ENCODE measurements at regions not wholly inside any gene's neighbourhood (a gene's known extent, or its start where the extent isn't known, plus 50 kb on each side); places are given as distances from the start of the nearest gene placed in this dataset.

DNA sequence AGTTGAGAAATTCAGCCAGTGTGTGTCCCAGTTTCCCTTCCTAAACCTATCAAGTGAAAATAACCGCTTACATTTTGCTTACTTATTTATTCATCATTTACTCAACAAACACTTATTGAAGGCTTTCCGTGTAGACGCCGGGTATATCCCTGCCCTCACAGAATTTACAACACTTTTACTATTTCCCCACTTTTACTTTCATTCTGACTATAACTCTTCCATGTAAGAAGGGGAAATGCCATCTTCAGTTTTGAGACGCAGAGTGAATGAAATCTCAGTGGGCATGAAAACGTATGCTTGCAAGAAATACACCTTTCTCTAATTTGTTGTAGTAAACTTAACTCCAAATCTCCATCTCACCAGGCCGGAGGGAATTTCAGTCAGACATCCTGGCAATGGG lies 251.0 kb upstream of the CHAC2 start:
- no peak overlapping the region for H3K27ac ChIP-seq (ENCODE audit: extremely low read depth, low read depth, low read length)
- ChIA-PET POLR2A (no interaction called here), CTCF (interaction anchor here (0.6 kb wide), 1 partner anchor 758 kb away, joined by 4 read pairs; no protein-coding TSS in a partner anchor)
- H3K4me3 ChIP-seq (ENCODE audit: low read depth, low read length) = no peak overlapping the region
- no peaks in the 10 kb centered on the region for H3K9me3 ChIP-seq (ENCODE audit: control insufficient read depth, insufficient read depth, low read depth, low read length)
- 0 out of 2 replicates have a peak, but pooled peaks have one; percentile 10 for TF ChIP-seq PRDM1 (tag by site-specific recombination; IDR thresholded peaks at IDR 0.05)
- TF ChIP-seq ZNF311 (tag by site-specific recombination; IDR thresholded peaks at IDR 0.05; ENCODE audit: borderline replicate concordance) = no peak
- no peak for TF ChIP-seq ZNF366 (tag by site-specific recombination; conservative IDR thresholded peaks at IDR 0.05)
- TF ChIP-seq, protein P1, sequence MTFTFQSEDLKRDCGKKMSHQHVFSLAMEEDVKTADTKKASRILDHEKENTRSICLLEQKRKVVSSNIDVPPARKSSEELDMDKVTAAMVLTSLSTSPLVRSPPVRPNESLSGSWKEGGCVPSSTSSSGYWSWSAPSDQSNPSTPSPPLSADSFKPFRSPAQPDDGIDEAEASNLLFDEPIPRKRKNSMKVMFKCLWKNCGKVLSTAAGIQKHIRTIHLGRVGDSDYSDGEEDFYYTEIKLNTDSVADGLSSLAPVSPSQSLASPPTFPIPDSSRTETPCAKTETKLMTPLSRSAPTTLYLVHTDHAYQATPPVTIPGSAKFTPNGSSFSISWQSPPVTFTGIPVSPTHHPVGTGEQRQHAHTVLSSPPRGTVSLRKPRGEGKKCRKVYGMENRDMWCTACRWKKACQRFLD (tag by site-specific recombination; IDR thresholded peaks at IDR 0.05) = no peak
- no peaks in the 10 kb centered on the region for H3K36me3 ChIP-seq (ENCODE audit: control insufficient read depth in 2 of 2, insufficient read depth in 1 of 2, low read length in 2 of 2)
- H3K4me1 ChIP-seq (ENCODE audit: control insufficient read depth, insufficient read depth, low read length) = no peaks in the 10 kb centered on the region

DNA sequence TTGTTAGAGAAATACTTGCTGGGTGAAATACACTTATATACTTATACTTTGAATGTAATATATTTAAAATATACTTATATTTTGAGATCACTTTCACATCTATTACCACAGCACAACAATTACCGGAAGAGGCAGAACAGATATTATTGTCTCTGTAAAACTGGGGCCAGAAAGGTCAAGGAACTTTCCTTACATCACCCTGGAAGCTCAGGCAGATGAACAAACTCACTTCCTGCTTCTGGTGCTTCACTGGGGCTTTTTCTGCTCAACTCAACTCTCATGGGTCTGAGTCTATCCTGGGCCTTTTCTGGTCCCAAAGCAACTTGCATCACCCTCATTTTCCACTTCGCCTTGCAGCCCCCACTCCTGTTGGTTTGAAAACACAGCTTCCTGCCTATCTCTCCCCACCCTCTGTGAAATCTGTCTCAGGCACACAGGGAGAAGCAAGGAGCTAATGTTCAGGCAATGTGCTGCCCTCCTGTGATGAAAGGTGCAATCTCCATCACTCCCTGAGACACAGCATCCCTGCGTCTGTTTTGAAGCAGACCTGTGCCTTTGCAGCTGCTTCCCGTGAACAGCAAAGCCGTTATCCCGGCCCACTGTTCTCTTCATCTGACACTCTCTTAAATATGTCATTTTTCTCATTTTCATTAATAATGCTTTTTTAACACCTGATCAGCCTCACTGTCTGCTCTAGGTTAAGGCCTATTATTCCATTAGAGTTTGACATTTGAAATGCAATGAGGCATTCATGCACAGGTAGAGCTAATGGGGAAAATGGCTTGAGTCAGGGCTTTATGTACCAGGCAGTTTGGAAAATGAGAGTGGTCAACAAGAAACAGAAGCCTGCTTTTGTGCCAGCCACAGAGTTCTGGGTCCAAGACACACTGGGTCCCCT lies 251.9 kb upstream of the CHAC2 start:
- ChIA-PET CTCF (interaction anchor here (0.5 to 1.8 kb wide), 5 partner anchors 27 to 759 kb away, joined by 3 to 5 read pairs (median 4); no protein-coding TSS in a partner anchor), POLR2A (no interaction called here)
- H3K4me3 ChIP-seq (ENCODE audit: low read depth, low read length) = no peak overlapping the region
- H3K4me1 ChIP-seq (ENCODE audit: control insufficient read depth, insufficient read depth, low read length) = no peaks in the 10 kb centered on the region
- H3K27ac ChIP-seq (ENCODE audit: extremely low read depth, low read depth, low read length) = no peak overlapping the region
- no peaks in the 10 kb centered on the region for H3K36me3 ChIP-seq (ENCODE audit: control insufficient read depth in 2 of 2, insufficient read depth in 1 of 2, low read length in 2 of 2)
- TF ChIP-seq ZNF184 (tag by site-specific recombination; IDR thresholded peaks at IDR 0.05) = no peak
- no peak for TF ChIP-seq ZNF24 (tag by site-specific recombination; IDR thresholded peaks at IDR 0.05)
- no peak for TF ChIP-seq ZNF530 (tag by site-specific recombination; IDR thresholded peaks at IDR 0.05; ENCODE audit: low read depth)
- TF ChIP-seq, protein P2, sequence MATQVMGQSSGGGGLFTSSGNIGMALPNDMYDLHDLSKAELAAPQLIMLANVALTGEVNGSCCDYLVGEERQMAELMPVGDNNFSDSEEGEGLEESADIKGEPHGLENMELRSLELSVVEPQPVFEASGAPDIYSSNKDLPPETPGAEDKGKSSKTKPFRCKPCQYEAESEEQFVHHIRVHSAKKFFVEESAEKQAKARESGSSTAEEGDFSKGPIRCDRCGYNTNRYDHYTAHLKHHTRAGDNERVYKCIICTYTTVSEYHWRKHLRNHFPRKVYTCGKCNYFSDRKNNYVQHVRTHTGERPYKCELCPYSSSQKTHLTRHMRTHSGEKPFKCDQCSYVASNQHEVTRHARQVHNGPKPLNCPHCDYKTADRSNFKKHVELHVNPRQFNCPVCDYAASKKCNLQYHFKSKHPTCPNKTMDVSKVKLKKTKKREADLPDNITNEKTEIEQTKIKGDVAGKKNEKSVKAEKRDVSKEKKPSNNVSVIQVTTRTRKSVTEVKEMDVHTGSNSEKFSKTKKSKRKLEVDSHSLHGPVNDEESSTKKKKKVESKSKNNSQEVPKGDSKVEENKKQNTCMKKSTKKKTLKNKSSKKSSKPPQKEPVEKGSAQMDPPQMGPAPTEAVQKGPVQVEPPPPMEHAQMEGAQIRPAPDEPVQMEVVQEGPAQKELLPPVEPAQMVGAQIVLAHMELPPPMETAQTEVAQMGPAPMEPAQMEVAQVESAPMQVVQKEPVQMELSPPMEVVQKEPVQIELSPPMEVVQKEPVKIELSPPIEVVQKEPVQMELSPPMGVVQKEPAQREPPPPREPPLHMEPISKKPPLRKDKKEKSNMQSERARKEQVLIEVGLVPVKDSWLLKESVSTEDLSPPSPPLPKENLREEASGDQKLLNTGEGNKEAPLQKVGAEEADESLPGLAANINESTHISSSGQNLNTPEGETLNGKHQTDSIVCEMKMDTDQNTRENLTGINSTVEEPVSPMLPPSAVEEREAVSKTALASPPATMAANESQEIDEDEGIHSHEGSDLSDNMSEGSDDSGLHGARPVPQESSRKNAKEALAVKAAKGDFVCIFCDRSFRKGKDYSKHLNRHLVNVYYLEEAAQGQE (tag by site-specific recombination; IDR thresholded peaks at IDR 0.05) = no peak
- TF ChIP-seq ZNF274 (IDR thresholded peaks at IDR 0.05; ENCODE audit: low read length) = no peak
- no peak for TF ChIP-seq ZNF274 (tag by site-specific recombination; IDR thresholded peaks at IDR 0.05; ENCODE audit: borderline replicate concordance)
- TF ChIP-seq ZNF292 (tag by site-specific recombination; IDR thresholded peaks at IDR 0.05; ENCODE audit: borderline replicate concordance, low read depth) = no peak
- TF ChIP-seq ZIC2 (tag by site-specific recombination; IDR thresholded peaks at IDR 0.05) = 0 out of 2 replicates have a peak, but pooled peaks have one; percentile 19
- no peak for TF ChIP-seq ZFP3 (tag by site-specific recombination; IDR thresholded peaks at IDR 0.05; ENCODE audit: low read depth)
- no peak for TF ChIP-seq ZNF600 (tag by site-specific recombination; IDR thresholded peaks at IDR 0.05)
- no peak for TF ChIP-seq ZBTB7A (tag by site-specific recombination; IDR thresholded peaks at IDR 0.05; ENCODE audit: low read depth)
- TF ChIP-seq ZBTB8A (tag by site-specific recombination; IDR thresholded peaks at IDR 0.05) = no peak
- TF ChIP-seq ZNF596 (tag by site-specific recombination; IDR thresholded peaks at IDR 0.05) = no peak
- no peak for TF ChIP-seq ZNF776 (tag by site-specific recombination; IDR thresholded peaks at IDR 0.05; ENCODE audit: borderline replicate concordance)
- no peak for TF ChIP-seq GLIS1 (tag by site-specific recombination; IDR thresholded peaks at IDR 0.05)
- TF ChIP-seq, protein P3, sequence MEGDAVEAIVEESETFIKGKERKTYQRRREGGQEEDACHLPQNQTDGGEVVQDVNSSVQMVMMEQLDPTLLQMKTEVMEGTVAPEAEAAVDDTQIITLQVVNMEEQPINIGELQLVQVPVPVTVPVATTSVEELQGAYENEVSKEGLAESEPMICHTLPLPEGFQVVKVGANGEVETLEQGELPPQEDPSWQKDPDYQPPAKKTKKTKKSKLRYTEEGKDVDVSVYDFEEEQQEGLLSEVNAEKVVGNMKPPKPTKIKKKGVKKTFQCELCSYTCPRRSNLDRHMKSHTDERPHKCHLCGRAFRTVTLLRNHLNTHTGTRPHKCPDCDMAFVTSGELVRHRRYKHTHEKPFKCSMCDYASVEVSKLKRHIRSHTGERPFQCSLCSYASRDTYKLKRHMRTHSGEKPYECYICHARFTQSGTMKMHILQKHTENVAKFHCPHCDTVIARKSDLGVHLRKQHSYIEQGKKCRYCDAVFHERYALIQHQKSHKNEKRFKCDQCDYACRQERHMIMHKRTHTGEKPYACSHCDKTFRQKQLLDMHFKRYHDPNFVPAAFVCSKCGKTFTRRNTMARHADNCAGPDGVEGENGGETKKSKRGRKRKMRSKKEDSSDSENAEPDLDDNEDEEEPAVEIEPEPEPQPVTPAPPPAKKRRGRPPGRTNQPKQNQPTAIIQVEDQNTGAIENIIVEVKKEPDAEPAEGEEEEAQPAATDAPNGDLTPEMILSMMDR (tag by site-specific recombination; IDR thresholded peaks at IDR 0.05) = 0 out of 2 replicates have a peak, but pooled peaks have one; percentile 21
- TF ChIP-seq ZNF76 (tag by site-specific recombination; IDR thresholded peaks at IDR 0.05; ENCODE audit: borderline replicate concordance, low read depth) = no peak
- H3K9me3 ChIP-seq (ENCODE audit: control insufficient read depth, insufficient read depth, low read depth, low read length) = no peaks in the 10 kb centered on the region
